Esophagus (tissue), 2 donors: ENCODE measurements at regions not wholly inside any gene's neighbourhood (a gene's known extent, or its start where the extent isn't known, plus 50 kb on each side); places are given as distances from the start of the nearest gene placed in this dataset.

Experiments used
- H3K27ac ChIP-seq, 2 donors: one replicate each; pipeline ENCODE4 v1.5.1; 2013; ENCODE audit warnings: low read depth in 2 of 2, mild to moderate bottlenecking in 2 of 2, inconsistent platforms in 1 of 2, low read length in 1 of 2, moderate library complexity in 1 of 2
- H3K27me3 ChIP-seq, 2 donors: one replicate each; pipeline ENCODE4 v1.6.1; 2013; ENCODE audit warnings: low read length in 2 of 2, control low read depth in 1 of 2, mild to moderate bottlenecking in 1 of 2; ENCODE audit not compliant: insufficient read depth in 2 of 2, control insufficient read depth in 1 of 2
- H3K36me3 ChIP-seq, 2 donors: one replicate each; pipeline ENCODE4 v1.6.1; 2013; ENCODE audit warnings: low read length in 1 of 2; ENCODE audit not compliant: control insufficient read depth in 2 of 2, insufficient read depth in 2 of 2
- H3K4me1 ChIP-seq, 2 donors: one replicate each; pipeline ENCODE4 v1.6.1; 2013; ENCODE audit warnings: low read length in 1 of 2; ENCODE audit not compliant: control insufficient read depth in 2 of 2, insufficient read depth in 2 of 2
- H3K4me3 ChIP-seq, 2 donors: one replicate each; pipeline ENCODE4 v1.5.1; 2013; ENCODE audit warnings: low read length in 2 of 2, mild to moderate bottlenecking in 2 of 2, low read depth in 1 of 2, moderate library complexity in 1 of 2
- H3K9me3 ChIP-seq, 2 donors: one replicate each; pipeline ENCODE4 v1.6.1; 2013; ENCODE audit warnings: mild to moderate bottlenecking in 2 of 2, low read depth in 1 of 2, low read length in 1 of 2, moderate library complexity in 1 of 2; ENCODE audit not compliant: control insufficient read depth in 2 of 2, insufficient read depth in 1 of 2
- WGBS, 2 donors: extraction: QIAGEN DNeasy Blood & Tissue Kit; methylation state at CpG; one replicate each; pipeline ENCODE4 v1.1.7; 2013; 5-methylcytosine and 5-hydroxymethylcytosine counted together
- donor health status: healthy with polysubstance abuse.
- donor health status: Bipolar disorder and iron deficiency.

GRCh38 chr12:58306266-58307000 lies 365.1 kb downstream of the ATP23 start:
- H3K27me3 ChIP-seq = no peaks in the 10 kb centered on the region

GRCh38 chr12:58309806-58310205 lies 368.4 kb downstream of the ATP23 start:
- no peak overlapping the region for H3K27ac ChIP-seq
- H3K9me3 ChIP-seq = no peaks in the 10 kb centered on the region
- H3K4me1 ChIP-seq = no peaks in the 10 kb centered on the region
- H3K4me3 ChIP-seq = no peak overlapping the region
- no peaks in the 10 kb centered on the region for H3K36me3 ChIP-seq
- no peaks in the 10 kb centered on the region for H3K27me3 ChIP-seq
- WGBS, 2 donors = 57 to 75% methylated on average over 4 of the region's 4 CpGs

More at GRCh38 chr12:58306266-58307000, 365.1 kb downstream of the ATP23 start:
- H3K27ac ChIP-seq = no peak overlapping the region
- 15 to 18% methylated on average over 1 of the region's 1 CpG for WGBS, 2 donors
- H3K4me3 ChIP-seq = no peak overlapping the region
- no peaks in the 10 kb centered on the region for H3K4me1 ChIP-seq
- H3K36me3 ChIP-seq = no peaks in the 10 kb centered on the region
- no peaks in the 10 kb centered on the region for H3K9me3 ChIP-seq

GRCh38 chr12:58310368-58310767 lies 369.0 kb downstream of the ATP23 start:
- Histone ChIP-seq H3K9me3 (no peaks in the 10 kb centered on the region), H3K4me1 (no peaks in the 10 kb centered on the region), H3K27ac (no peak overlapping the region), H3K4me3 (no peak overlapping the region), H3K36me3 (no peaks in the 10 kb centered on the region), H3K27me3 (no peaks in the 10 kb centered on the region)
- 79 to 83% methylated on average over 4 of the region's 4 CpGs for WGBS, 2 donors

GRCh38 chr12:58310809-58311622 lies 369.6 kb downstream of the ATP23 start:
- Histone ChIP-seq H3K36me3 (no peaks in the 10 kb centered on the region), H3K9me3 (no peaks in the 10 kb centered on the region), H3K4me3 (no peak overlapping the region), H3K4me1 (no peaks in the 10 kb centered on the region), H3K27me3 (no peaks in the 10 kb centered on the region), H3K27ac (no peak overlapping the region)
- WGBS, 2 donors = 47 to 60% methylated on average over 5 of the region's 5 CpGs

GRCh38 chr12:58313091-58313855 lies 371.9 kb downstream of the ATP23 start:
- no peaks in the 10 kb centered on the region for H3K9me3 ChIP-seq
- H3K4me1 ChIP-seq = no peaks in the 10 kb centered on the region
- H3K36me3 ChIP-seq = no peaks in the 10 kb centered on the region
- 92 to 93% methylated on average over 4 of the region's 4 CpGs for WGBS, 2 donors
- no peak overlapping the region for H3K4me3 ChIP-seq
- no peak overlapping the region for H3K27ac ChIP-seq
- H3K27me3 ChIP-seq = no peaks in the 10 kb centered on the region

- Histone ChIP-seq H3K27ac (no peak overlapping the region), H3K9me3 (peaks cover 0 to 3% of the 10 kb centered on the region in 2 donors), H3K4me1 (no peaks in the 10 kb centered on the region), H3K27me3 (no peaks in the 10 kb centered on the region), H3K36me3 (no peaks in the 10 kb centered on the region), H3K4me3 (no peak overlapping the region)
- WGBS, 2 donors = 88% methylated on average over 5 of the region's 5 CpGs
Observed at GRCh38 chr12:58314610-58315009, 373.2 kb downstream of the ATP23 start.

- H3K4me3 ChIP-seq = no peak overlapping the region
- WGBS, 2 donors = 83 to 89% methylated on average over 2 of the region's 2 CpGs
- H3K27ac ChIP-seq = no peak overlapping the region
- H3K4me1 ChIP-seq = no peaks in the 10 kb centered on the region
- no peaks in the 10 kb centered on the region for H3K36me3 ChIP-seq
- H3K27me3 ChIP-seq = no peaks in the 10 kb centered on the region
- H3K9me3 ChIP-seq = peaks cover 0 to 3% of the 10 kb centered on the region in 2 donors
Observed at GRCh38 chr12:58316926-58317325, 375.6 kb downstream of the ATP23 start.

- 87 to 89% methylated on average over 3 of the region's 3 CpGs for WGBS, 2 donors
Observed at GRCh38 chr12:58321414-58321813, 380.0 kb downstream of the ATP23 start.

GRCh38 chr12:58323676-58324075 lies 382.3 kb downstream of the ATP23 start:
- no peaks in the 10 kb centered on the region for H3K4me1 ChIP-seq
- H3K27ac ChIP-seq = no peak overlapping the region
- H3K27me3 ChIP-seq = no peaks in the 10 kb centered on the region
- H3K4me3 ChIP-seq = no peak overlapping the region
- H3K36me3 ChIP-seq = no peaks in the 10 kb centered on the region
- H3K9me3 ChIP-seq = peaks cover 0 to under 1% of the 10 kb centered on the region in 2 donors
- WGBS, 2 donors = 91 to 92% methylated on average over 3 of the region's 3 CpGs

More at GRCh38 chr12:58321414-58321813, 380.0 kb downstream of the ATP23 start:
- H3K36me3 ChIP-seq = no peaks in the 10 kb centered on the region
- peaks cover 0 to 3% of the 10 kb centered on the region in 2 donors for H3K9me3 ChIP-seq
- no peak overlapping the region for H3K4me3 ChIP-seq
- no peaks in the 10 kb centered on the region for H3K4me1 ChIP-seq
- no peaks in the 10 kb centered on the region for H3K27me3 ChIP-seq
- no peak overlapping the region for H3K27ac ChIP-seq
